HG02970 (cell line): ENCODE measurements at regions not wholly inside any gene's neighbourhood (a gene's known extent, or its start where the extent isn't known, plus 50 kb on each side); places are given as distances from the start of the nearest gene placed in this dataset.
A peak's percentile ranks its signal among the peaks of the same experiment; 100 is the strongest.
"Not testable (repeated sequence)": the region's sequence is repeated elsewhere in the genome, so short reads cannot be mapped to it uniquely, and the experiment has no call there.

Experiments
- ATAC-seq: cut with Tn5 transposase; IDR thresholded peaks from one replicate; pipeline ENCODE4 v1.9.1; 2021; ENCODE audit warnings: mild to moderate bottlenecking, moderate library complexity, moderate number of reproducible peaks; ENCODE audit not compliant: unreplicated experiment, low FRiP score

GRCh38 chr3:101946906-101947305 is 97.6 kb downstream of the NFKBIZ start:
- ATAC-seq = no peak

- peak; percentile 77 for ATAC-seq
Observed at GRCh38 chr3:101950510-101950909, 101.2 kb downstream of the NFKBIZ start.

GRCh38 chr3:101950985-101951733 is 101.8 kb downstream of the NFKBIZ start:
- ATAC-seq = no peak

- no peak for ATAC-seq
Observed at GRCh38 chr3:101954361-101954760, 105.0 kb downstream of the NFKBIZ start.

DNA sequence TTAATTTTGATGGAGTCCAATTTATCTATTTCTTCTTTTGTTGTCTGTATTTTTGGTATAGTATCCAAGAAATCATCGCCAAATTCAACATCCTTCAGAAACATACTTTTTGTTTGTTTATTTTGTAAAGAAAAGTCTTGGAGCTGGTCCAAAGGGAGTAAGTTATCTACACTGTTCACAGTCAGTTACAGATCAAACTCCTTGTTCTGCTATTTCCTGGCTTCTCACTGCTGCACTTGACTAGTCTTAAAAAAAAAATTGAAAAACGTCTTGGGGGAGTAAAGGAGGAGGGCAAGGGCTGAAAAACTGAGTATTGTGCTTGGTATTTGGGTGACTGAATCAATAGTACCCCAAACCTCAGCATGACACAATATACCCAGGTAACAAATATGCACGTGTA is 105.6 kb downstream of the NFKBIZ start:
- ATAC-seq = no peak

DNA sequence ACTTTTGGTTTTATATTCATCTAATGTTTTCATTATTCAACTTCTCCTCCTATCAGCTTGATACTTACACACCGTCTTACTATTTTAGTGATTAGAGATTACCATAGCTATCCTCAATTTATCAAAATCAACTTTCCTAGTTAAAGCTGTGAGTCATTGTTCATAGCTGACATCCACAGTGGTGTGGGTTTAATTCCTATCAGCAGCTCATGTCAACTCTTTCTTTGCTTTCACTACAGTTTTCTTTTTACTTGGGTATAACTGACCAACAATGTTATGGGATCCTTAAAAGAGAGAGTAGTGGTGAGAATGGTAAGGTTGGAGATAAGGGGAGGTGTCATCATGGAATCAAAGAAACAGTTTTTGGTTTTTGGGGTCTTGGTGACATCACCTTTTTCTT is 112.7 kb downstream of the NFKBIZ start:
- ATAC-seq = no peak

- no peak for ATAC-seq
Observed at GRCh38 chr3:101963902-101964362, 114.6 kb downstream of the NFKBIZ start.

DNA sequence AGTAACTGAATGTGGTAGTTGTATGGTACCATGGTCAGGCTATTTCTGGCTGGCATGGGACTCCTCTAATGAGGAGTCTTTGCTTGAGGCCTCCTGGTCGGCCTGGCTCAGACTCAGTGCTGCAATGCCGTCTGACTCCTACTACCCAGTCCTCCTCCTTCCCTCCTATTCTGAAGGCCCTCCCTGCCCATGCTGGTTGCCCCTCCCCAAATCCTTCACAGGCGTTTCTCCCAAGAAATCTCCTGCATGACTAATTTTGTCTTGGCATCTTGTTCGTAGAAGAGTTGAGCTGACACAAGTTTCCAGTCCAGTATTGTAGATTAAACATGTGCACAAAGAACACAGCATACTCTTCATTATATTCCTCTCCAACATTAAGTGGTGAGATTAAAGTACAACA is 115.5 kb downstream of the NFKBIZ start:
- no peak for ATAC-seq

DNA sequence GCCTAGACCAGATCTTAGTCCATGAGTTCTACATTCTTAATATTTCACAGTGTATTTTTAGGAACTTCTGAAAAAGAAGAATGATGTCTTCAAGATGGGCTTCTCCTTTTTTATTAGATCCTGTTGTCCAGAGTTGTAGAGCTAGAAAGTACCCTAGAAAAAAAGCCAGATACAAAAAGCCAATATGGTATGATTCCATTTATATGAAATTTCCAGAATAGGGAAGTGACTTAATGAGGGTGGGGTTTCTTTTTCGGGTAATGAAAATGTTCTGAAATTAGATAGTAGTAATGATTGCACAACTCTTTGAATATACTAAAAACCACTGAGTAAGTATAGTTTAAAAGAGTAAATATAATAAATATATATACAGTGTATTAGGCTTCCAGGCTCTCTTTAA is 116.9 kb downstream of the NFKBIZ start:
- no peak for ATAC-seq

GRCh38 chr3:101970212-101970611 is 120.9 kb downstream of the NFKBIZ start:
- ATAC-seq = no peak

GRCh38 chr3:101970905-101971304 is 121.6 kb downstream of the NFKBIZ start:
- no peak for ATAC-seq

DNA sequence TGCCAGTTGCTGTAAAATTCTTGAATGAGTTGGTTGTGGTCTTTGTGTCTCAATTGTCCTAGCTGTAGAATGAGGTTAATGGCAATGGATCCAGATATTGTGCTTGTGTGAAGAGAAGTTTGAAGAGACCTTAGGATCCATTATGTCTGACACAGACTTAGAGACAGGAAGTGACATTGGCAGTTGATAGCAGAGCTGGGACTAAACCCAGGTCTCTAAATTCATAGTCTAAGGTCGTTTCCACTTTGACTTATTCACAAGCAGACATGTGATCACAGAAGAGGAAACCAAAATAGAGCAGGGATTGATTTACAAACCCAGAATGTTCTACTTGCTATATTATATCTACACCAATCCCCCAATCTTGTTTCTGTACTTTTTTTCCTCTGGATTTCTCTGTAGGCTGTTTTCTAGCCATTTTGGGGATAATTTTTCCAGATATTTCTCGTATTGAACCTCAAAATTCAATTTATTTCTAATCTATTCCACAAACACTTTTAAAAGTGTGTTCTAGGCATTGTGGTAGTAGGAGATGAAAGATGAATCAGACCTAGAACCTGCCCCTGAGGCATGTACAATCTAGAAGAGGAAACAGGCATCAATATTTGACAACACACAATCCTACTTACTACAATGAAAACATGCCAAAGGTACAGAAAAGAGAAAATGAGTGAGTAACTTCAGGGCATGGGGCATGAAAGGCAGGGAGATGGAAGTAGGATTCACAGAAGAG is 123.3 kb downstream of the NFKBIZ start:
- ATAC-seq = no peak

DNA sequence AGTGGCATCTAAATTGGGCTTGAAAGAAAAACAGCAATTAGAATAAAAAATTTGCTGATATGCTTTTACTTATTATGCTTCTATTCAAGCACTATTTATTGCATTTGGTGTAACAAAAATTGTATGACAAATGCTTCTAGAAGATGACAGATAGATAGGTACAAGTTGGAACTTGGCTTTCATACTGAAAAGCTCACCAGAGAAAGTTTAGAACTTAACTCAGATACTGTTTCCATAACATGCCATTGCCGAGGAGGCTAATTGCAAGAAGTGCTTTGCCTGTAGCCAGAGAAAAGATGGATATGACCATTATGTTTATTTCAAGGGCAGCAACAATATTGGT is 123.8 kb downstream of the NFKBIZ start:
- ATAC-seq = no peak

GRCh38 chr3:101975415-101975814 is 126.1 kb downstream of the NFKBIZ start:
- ATAC-seq = not testable (repeated sequence)

- no peak for ATAC-seq
Observed at GRCh38 chr3:101976473-101976872, 127.2 kb downstream of the NFKBIZ start.

GRCh38 chr3:101978348-101978747 is 129.0 kb downstream of the NFKBIZ start:
- no peak for ATAC-seq

GRCh38 chr3:101979033-101979432 is 129.7 kb downstream of the NFKBIZ start:
- no peak for ATAC-seq

DNA sequence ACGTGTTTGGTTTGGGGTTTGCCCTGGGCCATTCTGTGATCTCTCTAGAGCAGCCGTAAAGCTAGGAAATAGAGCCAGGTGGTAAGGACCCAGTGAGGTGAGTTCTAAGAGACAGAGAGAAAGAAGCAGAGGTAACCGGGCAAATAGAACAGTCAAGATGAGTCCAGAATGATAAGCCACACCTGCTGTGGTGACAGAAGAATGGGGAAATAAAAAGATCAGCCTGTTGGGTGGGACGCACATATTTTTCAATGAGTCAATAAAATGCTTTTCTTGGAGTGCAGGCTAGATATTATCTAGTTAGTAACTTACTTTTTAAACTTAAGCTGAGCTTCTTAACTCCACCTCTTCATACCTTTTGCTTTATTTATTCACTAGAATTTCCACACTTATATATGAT is 135.0 kb downstream of the NFKBIZ start:
- ATAC-seq = no peak

DNA sequence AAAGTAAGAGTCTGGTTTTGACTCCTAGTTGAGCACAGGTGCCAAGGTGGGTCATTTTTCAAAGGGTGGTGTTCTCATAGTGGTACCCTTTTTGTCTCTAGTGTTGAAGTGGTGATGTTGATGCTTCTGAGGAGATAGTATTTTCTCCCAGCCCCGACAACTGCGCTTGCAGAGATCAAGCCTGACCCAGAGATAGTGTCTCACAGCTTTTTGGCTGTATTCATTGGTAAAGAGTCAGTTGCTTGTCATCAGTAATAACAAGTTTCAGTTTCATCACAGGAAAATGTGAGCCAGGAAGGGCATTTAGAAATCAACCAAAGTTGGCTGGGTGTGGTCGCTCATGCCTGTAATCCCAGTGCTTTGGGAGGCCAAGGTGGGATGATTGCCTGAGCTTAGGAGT is 139.3 kb downstream of the NFKBIZ start:
- no peak for ATAC-seq

DNA sequence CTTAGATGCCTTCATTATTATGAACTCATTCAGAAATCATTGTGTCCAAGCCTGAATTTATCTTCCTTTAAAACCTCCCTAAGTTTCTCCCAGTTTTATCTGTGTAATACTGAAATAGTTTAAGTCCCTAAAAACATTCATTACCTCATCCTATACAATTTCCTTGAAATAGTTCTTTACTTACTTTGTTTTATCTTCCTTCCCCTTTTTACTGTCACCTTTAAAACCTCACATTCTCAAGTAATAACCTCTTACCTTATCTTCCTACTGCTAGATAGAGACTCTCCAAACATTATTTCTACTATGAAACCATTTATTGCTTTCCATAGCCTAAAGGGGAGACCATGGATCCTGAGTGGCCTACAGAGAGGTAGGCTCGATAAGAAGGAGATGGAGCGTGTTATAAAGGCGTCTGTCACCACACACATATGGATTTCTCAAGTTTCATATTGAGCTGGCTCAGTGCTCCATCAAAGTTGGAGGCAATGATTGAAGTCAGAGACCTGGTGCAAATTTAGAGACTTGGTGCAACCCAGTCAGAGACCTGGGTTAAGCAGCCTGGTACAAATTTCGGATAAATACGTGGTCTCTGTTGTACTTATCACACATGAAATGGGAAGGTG is 140.4 kb downstream of the NFKBIZ start:
- ATAC-seq = no peak

DNA sequence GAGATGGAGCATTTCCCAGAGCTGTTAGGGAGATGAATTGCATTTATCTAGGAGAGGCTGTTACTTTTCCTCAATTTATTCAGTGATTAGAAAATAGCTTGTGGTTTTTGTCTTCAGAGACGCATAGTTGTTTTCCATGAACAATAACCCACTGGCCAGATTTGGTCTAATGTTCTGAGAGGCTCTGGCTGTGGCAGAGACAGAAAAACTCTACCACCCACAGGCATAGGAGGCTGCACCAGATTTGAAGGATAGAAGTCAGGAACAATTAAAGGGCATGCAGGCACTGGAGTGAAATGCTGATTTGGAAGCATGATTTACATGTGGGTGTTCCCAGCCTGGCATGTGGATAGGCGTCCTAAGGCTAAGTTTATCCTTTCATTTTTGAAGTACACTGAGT is 143.5 kb downstream of the NFKBIZ start:
- ATAC-seq = no peak

- ATAC-seq = no peak
Observed at GRCh38 chr3:101994386-101994785, 145.1 kb downstream of the NFKBIZ start.
